Thyroid gland (tissue), 4 donors: ENCODE measurements at regions not wholly inside any gene's neighbourhood (a gene's known extent, or its start where the extent isn't known, plus 50 kb on each side); places are given as distances from the start of the nearest gene placed in this dataset.

Source experiments
- CTCF ChIP-seq, 6 experiments: fragments of 200-600 bp in 3 of 6; fragments of 450-650 bp in 3 of 6; sonication (generic) in 3 of 6; IDR thresholded peaks; one replicate each; pipeline ENCODE4 v1.5.1; 2016 to 2019; ENCODE audit warnings: antibody characterized with exemption in 6 of 6, mild to moderate bottlenecking in 2 of 6, inconsistent platforms in 1 of 6, moderate library complexity in 1 of 6
- POLR2A ChIP-seq, 2 donors: fragments of 450-650 bp; IDR thresholded peaks; one replicate each; pipeline ENCODE4 v1.6.1; 2017; ENCODE audit warnings: antibody characterized with exemption in 2 of 2, mild to moderate bottlenecking in 2 of 2, moderate library complexity in 1 of 2

- TF ChIP-seq CTCF (IDR thresholded peaks at IDR 0.05) (no peak), POLR2A (IDR thresholded peaks at IDR 0.05) (no peak)
Measured at GRCh38 chr5:104840284-104840683, 1277.7 kb upstream of the NUDT12 start.
